H1 (cell line): ENCODE measurements at regions not wholly inside any gene's neighbourhood (a gene's known extent, or its start where the extent isn't known, plus 50 kb on each side); places are given as distances from the start of the nearest gene placed in this dataset.

Experiments
- CTCF ChIA-PET: fragments of 300-600 bp; sonication (Branson Sonifier 250); formaldehyde crosslinking; loops from one replicate; lab custom pipeline; 2021; ENCODE audit not compliant: partially characterized antibody; lab: Charles Lee
- POLR2A ChIA-PET: fragments of 300-600 bp; sonication (Branson Sonifier 250); formaldehyde crosslinking; loops from one replicate; lab custom pipeline; 2021; ENCODE audit warnings: inconsistent platforms; ENCODE audit not compliant: partially characterized antibody; lab: Charles Lee
- DNase-seq, 2 experiments: peaks; one replicate each; pipeline versions ENCODE4 v3.0.0 to v3.0.0-alpha.2; 2010 to 2022; ENCODE audit warnings: low spot score in 2 of 2, low read depth in 1 of 2, mixed read lengths in 1 of 2
- FAIRE-seq: peaks from 2 replicates; lab custom pipeline; 2011; peaks lifted over from hg19 to GRCh38; lab: Jason Lieb, UNC
- H2AFZ ChIP-seq: 2 replicates; pipeline ENCODE4 v1.8.1; 2012; ENCODE audit warnings: low read length, inconsistent platforms
- H2AK5ac ChIP-seq: 2 replicates; pipeline ENCODE4 v1.6.1; 2013; ENCODE audit warnings: low read depth, low read length
- H2BK120ac ChIP-seq: replicated peaks from 2 replicates; pipeline ENCODE3; 2013; ENCODE audit warnings: low read depth, low read length, inconsistent platforms
- H2BK12ac ChIP-seq: 2 replicates; pipeline ENCODE4 v1.6.1; 2013; ENCODE audit warnings: low read depth, low read length
- H2BK15ac ChIP-seq: 2 replicates; pipeline ENCODE4 v1.6.1; 2013; ENCODE audit warnings: low read length
- H2BK20ac ChIP-seq: 2 replicates; pipeline ENCODE4 v1.6.1; 2013; ENCODE audit warnings: low read length
- H2BK5ac ChIP-seq: 2 replicates; pipeline ENCODE4 v1.6.1; 2013; ENCODE audit warnings: low read depth, low read length
- H3K14ac ChIP-seq: 2 replicates; pipeline ENCODE4 v1.6.1; 2013; ENCODE audit warnings: inconsistent platforms; ENCODE audit not compliant: insufficient read length
- H3K18ac ChIP-seq: 2 replicates; pipeline ENCODE4 v1.6.1; 2013; ENCODE audit warnings: low read length; ENCODE audit errors: extremely low read depth
- H3K23ac ChIP-seq: 2 replicates; pipeline ENCODE4 v1.6.1; 2013; ENCODE audit warnings: inconsistent platforms; ENCODE audit not compliant: insufficient read length
- H3K23me2 ChIP-seq: 2 replicates; pipeline ENCODE4 v1.6.1; 2013; ENCODE audit warnings: low read depth, low read length
- H3K27ac ChIP-seq: 2 replicates; pipeline ENCODE4 v1.6.1; 2011; ENCODE audit warnings: low read depth, low read length, inconsistent platforms
- H3K27me3 ChIP-seq, 4 experiments: replicated peaks in 1 of 4; 1 replicate in 1 of 4; 2 replicates in 3 of 4; pipeline versions ENCODE4 v1.6.1 to v1.8.1; 2011 to 2013; ENCODE audit warnings: low read length in 3 of 4, mild to moderate bottlenecking in 3 of 4, inconsistent platforms in 2 of 4, mixed read lengths in 2 of 4, moderate library complexity in 1 of 4; ENCODE audit not compliant: control insufficient read depth in 3 of 4, insufficient read depth in 3 of 4; ENCODE audit errors: extremely low read depth in 1 of 4
- H3K36me3 ChIP-seq, 4 experiments: 2 replicates each; pipeline versions ENCODE4 v1.6.1 to v1.8.1; 2011 to 2013; ENCODE audit warnings: mild to moderate bottlenecking in 4 of 4, low read length in 3 of 4, moderate library complexity in 2 of 4, control low read depth in 1 of 4, inconsistent platforms in 1 of 4; ENCODE audit not compliant: insufficient read depth in 4 of 4, control insufficient read depth in 2 of 4
- H3K4ac ChIP-seq: replicated peaks from 2 replicates; pipeline ENCODE3; 2013; ENCODE audit warnings: low read length, low read depth, mixed read lengths, inconsistent platforms; ENCODE audit not compliant: insufficient read length
- H3K4me1 ChIP-seq, 4 experiments: replicated peaks in 1 of 4; 1 replicate in 1 of 4; 2 replicates in 3 of 4; pipeline versions ENCODE4 v1.6.1 to v1.8.1; 2011 to 2013; ENCODE audit warnings: low read length in 3 of 4, inconsistent platforms in 2 of 4, mixed read lengths in 1 of 4; ENCODE audit not compliant: insufficient read depth in 4 of 4, control insufficient read depth in 3 of 4
- H3K4me2 ChIP-seq, 2 experiments: 2 replicates each; pipeline versions ENCODE4 v1.6.1 to v1.8.1; 2011 to 2013; ENCODE audit warnings: low read depth in 2 of 2, low read length in 2 of 2, control low read depth in 1 of 2, inconsistent platforms in 1 of 2, mild to moderate bottlenecking in 1 of 2; ENCODE audit not compliant: insufficient read depth in 1 of 2
- H3K4me3 ChIP-seq, 4 experiments: fragments of 200-600, 300-600 bp in 1 of 4; sonication (generic), shearing (Covaris generic), sonication (Bioruptor Twin) in 1 of 4; 2 replicates each; pipeline versions ENCODE4 v1.5.1 to v1.8.1; 2011 to 2016; ENCODE audit warnings: low read length in 4 of 4, low read depth in 3 of 4, control low read depth in 2 of 4, inconsistent platforms in 2 of 4, mild to moderate bottlenecking in 2 of 4, mixed read lengths in 1 of 4, moderate library complexity in 1 of 4; ENCODE audit not compliant: insufficient read depth in 2 of 4; ENCODE audit errors: extremely low read depth in 1 of 4
- H3K56ac ChIP-seq: replicated peaks from 2 replicates; pipeline ENCODE3; 2013; ENCODE audit warnings: low read depth, mild to moderate bottlenecking, mixed read lengths, low read length, inconsistent platforms; ENCODE audit not compliant: insufficient read length
- H3K79me1 ChIP-seq: 2 replicates; pipeline ENCODE4 v1.6.1; 2013; ENCODE audit warnings: low read depth, low read length, control low read depth
- H3K79me2 ChIP-seq, 2 experiments: 2 replicates each; pipeline versions ENCODE4 v1.6.1 to v1.8.1; 2012 to 2013; ENCODE audit warnings: low read length in 2 of 2, mild to moderate bottlenecking in 2 of 2, inconsistent platforms in 1 of 2; ENCODE audit not compliant: insufficient read depth in 2 of 2, control insufficient read depth in 1 of 2
- H3K9ac ChIP-seq, 4 experiments: replicated peaks in 1 of 4; 1 replicate in 1 of 4; 2 replicates in 3 of 4; pipeline versions ENCODE4 v1.6.1 to v1.8.1; 2011 to 2013; ENCODE audit warnings: low read depth in 3 of 4, low read length in 3 of 4, control low read depth in 2 of 4, mild to moderate bottlenecking in 2 of 4, moderate library complexity in 2 of 4, inconsistent platforms in 1 of 4; ENCODE audit errors: extremely low read depth in 1 of 4
- H3K9me3 ChIP-seq, 2 experiments: 2 replicates each; pipeline versions ENCODE4 v1.6.1 to v1.8.1; 2012 to 2013; ENCODE audit warnings: mild to moderate bottlenecking in 2 of 2, moderate library complexity in 2 of 2, control low read depth in 1 of 2, inconsistent platforms in 1 of 2, low read depth in 1 of 2, low read length in 1 of 2, mixed read lengths in 1 of 2; ENCODE audit not compliant: insufficient read depth in 2 of 2
- H4K20me1 ChIP-seq, 2 experiments: replicated peaks in 1 of 2; 2 replicates each; pipeline versions ENCODE3 to v1.8.1; 2011 to 2013; ENCODE audit warnings: inconsistent platforms in 2 of 2, low read length in 2 of 2, mild to moderate bottlenecking in 1 of 2; ENCODE audit not compliant: insufficient read depth in 2 of 2, control insufficient read depth in 1 of 2
- H4K5ac ChIP-seq: 2 replicates; pipeline ENCODE4 v1.6.1; 2013; ENCODE audit warnings: low read length, low read depth, mixed read lengths, inconsistent platforms; ENCODE audit not compliant: insufficient read length
- H4K8ac ChIP-seq: 2 replicates; pipeline ENCODE4 v1.8.0; 2013; ENCODE audit warnings: mild to moderate bottlenecking, moderate library complexity, low read length, inconsistent platforms; ENCODE audit not compliant: insufficient read depth; ENCODE audit errors: extremely low read depth
- H4K91ac ChIP-seq: replicated peaks from 2 replicates; pipeline ENCODE3; 2013; ENCODE audit warnings: low read length, mixed read lengths, inconsistent platforms; ENCODE audit not compliant: insufficient read length
- MAFK ChIP-seq: IDR thresholded peaks from 2 replicates; pipeline ENCODE4 v1.6.1; 2012; ENCODE audit warnings: low read depth, mild to moderate bottlenecking, improper control_type of control experiment, low read length
- TCF12 ChIP-seq: IDR thresholded peaks from 2 replicates; pipeline ENCODE4 v1.6.1; 2011; ENCODE audit warnings: low read depth, mild to moderate bottlenecking, low read length
- WGBS, 2 experiments: shearing (Covaris generic) in 1 of 2; methylation state at CpG; one replicate each; pipeline versions ENCODE4 v1.1.6 to v1.1.7; 2013 to 2015; ENCODE audit warnings: low lambda C conversion rate in 2 of 2, mixed read lengths in 2 of 2, inconsistent platforms in 1 of 2, low coverage in 1 of 2, missing lambda C conversion rate in 1 of 2; ENCODE audit not compliant: insufficient replicate concordance in 2 of 2, insufficient coverage in 1 of 2, insufficient read length in 1 of 2; ENCODE audit errors: extremely low coverage in 1 of 2, missing lambda C conversion rate in 1 of 2; 5-methylcytosine and 5-hydroxymethylcytosine counted together

DNA sequence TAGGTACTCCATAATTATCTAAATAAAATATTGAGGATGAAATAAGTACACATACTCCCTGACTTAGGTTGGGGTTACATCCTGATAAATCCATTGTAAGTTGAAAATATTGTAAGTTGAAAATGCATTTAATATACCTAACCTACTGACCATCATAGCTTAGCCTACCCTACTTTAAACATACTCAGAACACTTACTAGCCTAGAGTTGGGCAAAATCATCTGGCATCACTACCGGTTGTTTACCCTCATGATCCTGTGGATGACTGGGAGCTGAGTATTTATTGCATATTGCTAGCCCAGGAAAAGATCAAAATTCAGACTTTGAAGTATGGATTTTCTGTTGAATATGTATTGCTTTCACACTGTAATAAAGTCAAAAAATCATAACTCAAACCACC lies 467.3 kb downstream of the C6orf118 start:
- CTCF ChIA-PET = no interaction called here

More for the DNA sequence above, 467.3 kb downstream of the C6orf118 start:
- Histone ChIP-seq H2AK5ac (no peak overlapping the region), H4K20me1 (no peaks in the 10 kb centered on the region), H2BK12ac (no peak overlapping the region), H3K79me1 (no peaks in the 10 kb centered on the region), H3K9ac (no peak overlapping the region), H3K23ac (no peak overlapping the region), H2AFZ (no peak overlapping the region), H3K4me2 (no peak overlapping the region), H4K91ac (no peak overlapping the region), H3K36me3 (no peaks in the 10 kb centered on the region), H3K27me3 (no peaks in the 10 kb centered on the region), H2BK5ac (no peak overlapping the region), H3K27ac (no peak overlapping the region), H3K9me3 (0 out of 4 replicates have a peak, but pooled peaks cover 0 to 3% of the 10 kb centered on the region in 2 experiments), H4K8ac (no peak overlapping the region), H3K56ac (no peak overlapping the region), H2BK15ac (no peak overlapping the region), H4K5ac (no peak overlapping the region), H3K4ac (no peak overlapping the region), H3K4me3 (no peak overlapping the region), H3K4me1 (no peaks in the 10 kb centered on the region), H3K79me2 (no peaks in the 10 kb centered on the region), H3K14ac (no peak overlapping the region), H2BK120ac (no peak overlapping the region), H2BK20ac (no peak overlapping the region), H3K18ac (no peak overlapping the region), H3K23me2 (no peaks in the 10 kb centered on the region)
- POLR2A ChIA-PET = no interaction called here
- no peak for FAIRE-seq
- TF ChIP-seq MAFK = no peak
- TF ChIP-seq TCF12 = no peak
- WGBS, 2 experiments = 100% methylated on average over 1 of the region's 1 CpG; no CpG with 5 or more reads in 1 of the 2 experiments
- DNase-seq = no peak
